WI38 (cell line): ENCODE measurements at regions not wholly inside any gene's neighbourhood (a gene's known extent, or its start where the extent isn't known, plus 50 kb on each side); places are given as distances from the start of the nearest gene placed in this dataset.

Experiments
- H3K4me3 ChIP-seq: 2 replicates; pipeline ENCODE4 v1.5.1; 2011; ENCODE audit warnings: low read depth, mild to moderate bottlenecking, control low read depth, low read length
- TF ChIP-seq, protein P1 (sequence below): IDR thresholded peaks from 2 replicates; pipeline ENCODE4 v1.5.1; 2012; ENCODE audit warnings: low read depth, mild to moderate bottlenecking, control low read depth, low read length

DNA sequence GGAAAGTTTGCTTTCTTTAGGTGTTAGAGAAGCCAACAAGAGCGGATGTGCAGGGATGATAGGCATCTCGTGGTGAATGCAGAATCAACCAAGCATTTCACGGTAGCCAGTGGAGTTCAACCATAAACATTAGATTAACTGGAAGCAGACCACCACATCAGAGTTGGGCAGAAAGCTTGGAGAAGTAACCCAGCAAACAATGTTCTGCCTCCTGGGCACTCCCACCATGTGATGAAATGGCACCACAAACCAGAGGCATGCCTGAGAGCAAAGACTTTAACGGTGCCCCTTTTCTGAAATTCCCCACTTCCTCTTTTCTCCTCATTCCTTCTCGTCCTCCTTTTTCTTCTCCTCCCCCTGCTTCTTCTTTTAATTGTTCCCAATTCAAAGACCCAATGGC is 193.5 kb upstream of the ANKFN1 start:
- H3K4me3 ChIP-seq: no peak overlapping the region
- TF ChIP-seq, protein P1, sequence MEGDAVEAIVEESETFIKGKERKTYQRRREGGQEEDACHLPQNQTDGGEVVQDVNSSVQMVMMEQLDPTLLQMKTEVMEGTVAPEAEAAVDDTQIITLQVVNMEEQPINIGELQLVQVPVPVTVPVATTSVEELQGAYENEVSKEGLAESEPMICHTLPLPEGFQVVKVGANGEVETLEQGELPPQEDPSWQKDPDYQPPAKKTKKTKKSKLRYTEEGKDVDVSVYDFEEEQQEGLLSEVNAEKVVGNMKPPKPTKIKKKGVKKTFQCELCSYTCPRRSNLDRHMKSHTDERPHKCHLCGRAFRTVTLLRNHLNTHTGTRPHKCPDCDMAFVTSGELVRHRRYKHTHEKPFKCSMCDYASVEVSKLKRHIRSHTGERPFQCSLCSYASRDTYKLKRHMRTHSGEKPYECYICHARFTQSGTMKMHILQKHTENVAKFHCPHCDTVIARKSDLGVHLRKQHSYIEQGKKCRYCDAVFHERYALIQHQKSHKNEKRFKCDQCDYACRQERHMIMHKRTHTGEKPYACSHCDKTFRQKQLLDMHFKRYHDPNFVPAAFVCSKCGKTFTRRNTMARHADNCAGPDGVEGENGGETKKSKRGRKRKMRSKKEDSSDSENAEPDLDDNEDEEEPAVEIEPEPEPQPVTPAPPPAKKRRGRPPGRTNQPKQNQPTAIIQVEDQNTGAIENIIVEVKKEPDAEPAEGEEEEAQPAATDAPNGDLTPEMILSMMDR: no peak

DNA sequence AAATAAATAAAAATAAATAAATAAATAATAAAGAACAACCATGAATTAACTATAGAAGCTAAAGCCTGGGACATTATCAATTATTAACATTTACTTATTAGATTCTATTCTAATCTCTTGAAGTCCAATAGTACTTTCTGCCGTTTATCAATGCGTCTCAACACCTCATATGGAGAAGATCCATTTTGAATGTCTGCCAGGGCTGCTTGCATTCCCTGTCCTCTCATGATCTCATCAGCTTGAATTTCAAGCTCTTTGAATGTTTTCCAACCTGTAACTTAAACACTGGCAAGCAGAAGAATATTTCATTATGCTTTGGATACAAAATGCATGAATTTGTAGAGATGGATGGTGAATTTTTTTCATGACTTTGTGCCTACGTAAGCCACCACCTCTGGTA is 191.9 kb upstream of the ANKFN1 start:
- H3K4me3 ChIP-seq: no peak overlapping the region
- TF ChIP-seq, protein P1: no peak

DNA sequence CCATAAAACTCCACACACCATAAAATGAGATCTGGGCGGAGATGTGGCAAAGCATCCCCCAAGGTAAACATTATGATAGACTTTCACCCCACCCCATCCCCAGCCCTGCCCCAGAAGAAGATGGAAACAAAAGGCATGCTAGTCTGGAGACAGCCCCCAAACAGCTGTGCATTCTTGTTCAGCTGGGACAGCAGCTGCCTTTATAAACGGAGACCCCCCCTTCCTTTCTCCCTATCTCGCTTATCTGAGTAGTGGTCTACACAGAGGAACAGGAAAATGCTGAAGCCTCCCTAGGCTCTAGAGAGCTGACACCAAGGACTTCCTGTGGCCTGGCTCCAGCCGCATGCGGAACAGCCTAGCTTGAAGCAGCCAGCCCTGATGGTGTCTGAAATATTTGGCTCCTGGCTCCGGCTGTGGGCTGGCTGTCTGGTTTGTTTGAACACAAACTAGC is 190.3 kb upstream of the ANKFN1 start:
- TF ChIP-seq, protein P1: no peak

DNA sequence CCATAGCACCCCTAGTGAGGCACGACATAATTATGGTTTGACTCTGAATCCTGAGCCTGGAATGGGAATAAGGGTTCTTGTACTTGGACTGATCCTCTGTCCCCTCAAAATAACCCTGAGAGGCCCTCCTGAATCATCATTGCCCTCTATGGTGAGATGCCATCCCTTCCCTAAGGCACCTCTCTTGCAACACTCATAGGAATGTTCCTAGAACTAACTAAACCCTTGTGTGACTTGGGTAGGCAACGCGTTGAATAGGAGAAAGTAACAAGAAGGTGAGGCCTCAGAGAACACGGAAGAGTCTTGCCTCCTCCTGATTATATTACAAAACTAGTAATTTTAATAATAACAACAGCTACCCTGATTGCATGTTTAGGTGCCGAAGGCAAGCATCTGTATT is 189.1 kb upstream of the ANKFN1 start:
- TF ChIP-seq, protein P1: no peak
- H3K4me3 ChIP-seq: no peak overlapping the region

More for the DNA sequence above, 190.3 kb upstream of the ANKFN1 start:
- no peak overlapping the region for H3K4me3 ChIP-seq

DNA sequence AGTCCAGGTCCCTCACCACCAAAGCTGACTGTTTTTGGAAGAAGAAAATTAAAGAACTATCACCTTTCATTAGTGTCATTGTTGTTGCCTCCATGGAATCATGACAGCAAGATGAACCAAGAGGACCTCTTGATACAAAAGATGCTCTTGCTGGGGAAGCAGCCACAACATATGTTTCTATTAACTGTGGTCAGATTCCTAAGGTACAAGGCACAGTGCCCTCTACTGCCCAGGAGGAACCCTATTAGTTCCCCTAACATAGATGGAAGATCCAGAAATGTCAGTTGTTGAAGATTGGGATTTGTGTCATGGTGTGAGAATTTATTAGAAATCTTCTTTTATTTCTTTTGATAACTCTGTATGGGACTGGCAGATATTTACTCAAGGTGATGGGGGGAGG is 188.2 kb upstream of the ANKFN1 start:
- TF ChIP-seq, protein P1: no peak
- H3K4me3 ChIP-seq: no peak overlapping the region

DNA sequence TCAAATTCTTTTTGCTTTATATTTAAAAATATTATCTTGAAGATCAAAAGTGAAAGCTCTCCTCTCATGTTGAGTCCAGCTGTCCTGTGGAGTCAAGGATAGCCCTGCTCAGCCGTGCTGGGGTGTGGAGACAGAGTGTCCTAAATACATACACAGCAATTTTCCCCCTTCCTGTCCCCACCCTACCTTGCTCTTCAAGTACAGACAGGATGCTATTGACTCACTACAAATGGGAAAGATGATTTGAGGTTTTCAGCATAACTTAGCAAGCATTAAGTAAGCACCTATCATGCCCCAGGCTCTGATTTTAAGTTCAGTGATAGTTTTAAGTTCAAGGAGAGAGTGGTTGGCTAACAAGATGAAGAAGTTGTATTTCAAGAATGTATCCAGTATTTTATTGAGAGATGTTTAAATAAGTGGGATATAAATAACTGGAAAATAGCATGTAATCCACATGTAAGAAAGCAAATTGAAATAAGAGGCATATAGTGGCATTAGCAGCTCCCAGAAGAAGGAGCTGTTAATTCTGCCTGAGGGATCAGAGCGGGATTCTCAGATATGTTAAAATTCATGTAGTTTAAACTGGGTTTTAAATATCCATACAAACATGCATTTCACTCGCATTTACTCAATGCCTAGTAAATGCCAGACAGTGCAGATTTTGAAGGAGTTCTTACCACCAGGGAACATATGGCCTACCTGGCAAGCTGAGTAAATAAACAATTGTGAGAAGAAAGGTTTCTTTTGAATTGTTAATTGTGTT is 183.5 kb upstream of the ANKFN1 start:
- TF ChIP-seq, protein P1: no peak
- no peak overlapping the region for H3K4me3 ChIP-seq

DNA sequence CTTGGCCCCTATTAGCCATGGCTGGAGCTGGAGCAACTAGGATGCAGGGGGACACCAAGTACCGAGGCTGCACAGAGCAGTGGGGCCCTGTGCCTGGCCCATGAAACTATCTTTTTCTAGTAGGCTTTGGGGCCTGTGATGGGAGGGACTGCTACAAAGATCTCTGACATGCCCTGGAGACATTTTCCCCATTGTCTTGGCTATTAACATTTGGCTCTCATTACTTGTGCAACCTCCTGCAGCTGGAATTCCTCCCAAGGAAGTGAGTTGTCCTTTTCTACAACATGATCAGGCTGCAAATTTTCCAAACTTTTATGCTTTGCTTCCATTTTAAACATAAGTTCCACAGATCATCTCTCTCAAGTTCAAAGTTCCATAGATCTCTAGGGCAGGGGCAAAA is 174.7 kb upstream of the ANKFN1 start:
- no peak overlapping the region for H3K4me3 ChIP-seq
- TF ChIP-seq, protein P1: no peak
